Fibroblast of the aortic adventitia (primary cell): ENCODE measurements at regions not wholly inside any gene's neighbourhood (a gene's known extent, or its start where the extent isn't known, plus 50 kb on each side); places are given as distances from the start of the nearest gene placed in this dataset.

Source experiments
- DNase-seq: peaks from one replicate; pipeline ENCODE4 v3.0.0-alpha.2; 2010; ENCODE audit warnings: low read depth
- H3K4me3 ChIP-seq: 2 replicates; pipeline ENCODE4 v1.5.1; 2011; ENCODE audit warnings: low read depth, mild to moderate bottlenecking, control low read depth, low read length, moderate library complexity
- CTCF ChIP-seq: IDR thresholded peaks from 2 replicates; pipeline ENCODE4 v1.5.1; 2011; ENCODE audit warnings: mild to moderate bottlenecking, low read length, control low read depth, inconsistent platforms; ENCODE audit not compliant: insufficient read depth

DNA sequence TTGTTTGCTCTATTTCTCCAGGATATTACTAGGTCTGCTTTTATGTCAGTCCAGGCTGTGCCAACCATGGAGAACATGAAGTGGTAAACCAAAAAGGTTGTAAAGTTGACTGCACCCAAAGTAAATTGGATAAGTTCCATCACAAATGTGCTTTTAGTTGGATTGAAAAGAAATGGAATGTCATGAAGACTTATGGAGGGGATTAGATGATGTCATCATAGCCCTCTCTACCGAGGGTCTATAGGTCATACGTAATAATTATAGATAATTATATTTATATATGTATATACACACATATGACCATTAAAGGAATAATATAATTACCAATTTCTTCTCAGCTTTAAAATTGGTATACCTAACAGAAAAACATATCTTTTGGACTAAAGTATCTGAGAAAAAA is 714.9 kb downstream of the NOVA1 start:
- no peak for DNase-seq
- TF ChIP-seq CTCF = no peak
- no peak overlapping the region for H3K4me3 ChIP-seq

- no peak overlapping the region for H3K4me3 ChIP-seq
- TF ChIP-seq CTCF = no peak
- no peak for DNase-seq
Measured at GRCh38 chr14:25875475-25875874, 722.4 kb downstream of the NOVA1 start.

GRCh38 chr14:25869854-25870253 is 728.0 kb downstream of the NOVA1 start:
- DNase-seq = no peak
- no peak overlapping the region for H3K4me3 ChIP-seq
- TF ChIP-seq CTCF = no peak

- H3K4me3 ChIP-seq = no peak overlapping the region
- no peak for TF ChIP-seq CTCF
- no peak for DNase-seq
Measured at GRCh38 chr14:25868521-25869314, 729.1 kb downstream of the NOVA1 start.

- H3K4me3 ChIP-seq = no peak overlapping the region
- TF ChIP-seq CTCF = no peak
- DNase-seq = no peak
Measured at GRCh38 chr14:25861406-25861805, 736.4 kb downstream of the NOVA1 start.

DNA sequence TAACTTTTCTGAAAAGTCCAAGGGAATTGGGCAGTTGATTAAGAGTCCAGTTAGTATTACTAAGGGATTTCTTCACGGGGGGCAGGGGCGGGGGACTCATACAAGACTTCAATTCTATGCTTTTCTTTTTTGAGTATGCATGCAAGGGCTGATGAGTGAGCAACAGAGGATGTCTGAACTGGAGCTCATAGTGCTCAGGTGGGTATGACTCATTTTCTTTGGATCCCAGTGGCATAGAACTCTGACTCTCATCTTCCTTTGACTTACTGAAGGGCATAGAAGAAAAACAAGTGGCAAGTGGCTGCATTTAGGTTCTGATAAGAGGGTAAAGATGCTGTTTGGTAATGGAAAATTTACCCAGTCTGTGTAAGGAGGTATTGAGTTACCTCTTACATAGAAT is 749.2 kb downstream of the NOVA1 start:
- no peak overlapping the region for H3K4me3 ChIP-seq
- no peak for DNase-seq
- TF ChIP-seq CTCF = no peak

GRCh38 chr14:25846246-25846645 is 751.6 kb downstream of the NOVA1 start:
- no peak for DNase-seq
- no peak overlapping the region for H3K4me3 ChIP-seq
- no peak for TF ChIP-seq CTCF
